ENCODE measurements at regions not wholly inside any gene's neighbourhood (a gene's known extent, or its start where the extent isn't known, plus 50 kb on each side); places are given as distances from the start of the nearest gene placed in this dataset.
A peak's percentile ranks its signal among the peaks of the same experiment; 100 is the strongest.

DNA sequence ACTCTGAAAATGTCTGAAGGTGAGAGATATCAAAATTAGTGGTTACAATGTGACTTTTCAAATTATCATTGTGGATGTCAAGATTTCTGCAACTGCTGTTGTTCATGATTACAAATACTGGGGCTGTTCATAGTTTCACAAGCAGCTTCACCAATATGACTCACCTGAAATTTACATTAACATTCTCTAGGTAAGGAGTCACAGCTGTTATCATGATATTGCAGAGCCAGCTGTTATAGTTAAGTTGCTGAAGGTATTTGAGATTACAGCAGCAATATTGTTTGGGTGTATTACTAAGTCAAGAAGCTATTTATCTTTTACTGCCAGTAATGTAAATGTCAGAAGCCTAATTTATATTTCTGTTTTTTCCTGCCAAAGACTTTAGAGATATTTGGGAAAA, 140.0 kb downstream of the MC4R start:
- FAIRE-seq: no peak
- TF ChIP-seq, protein P1, sequence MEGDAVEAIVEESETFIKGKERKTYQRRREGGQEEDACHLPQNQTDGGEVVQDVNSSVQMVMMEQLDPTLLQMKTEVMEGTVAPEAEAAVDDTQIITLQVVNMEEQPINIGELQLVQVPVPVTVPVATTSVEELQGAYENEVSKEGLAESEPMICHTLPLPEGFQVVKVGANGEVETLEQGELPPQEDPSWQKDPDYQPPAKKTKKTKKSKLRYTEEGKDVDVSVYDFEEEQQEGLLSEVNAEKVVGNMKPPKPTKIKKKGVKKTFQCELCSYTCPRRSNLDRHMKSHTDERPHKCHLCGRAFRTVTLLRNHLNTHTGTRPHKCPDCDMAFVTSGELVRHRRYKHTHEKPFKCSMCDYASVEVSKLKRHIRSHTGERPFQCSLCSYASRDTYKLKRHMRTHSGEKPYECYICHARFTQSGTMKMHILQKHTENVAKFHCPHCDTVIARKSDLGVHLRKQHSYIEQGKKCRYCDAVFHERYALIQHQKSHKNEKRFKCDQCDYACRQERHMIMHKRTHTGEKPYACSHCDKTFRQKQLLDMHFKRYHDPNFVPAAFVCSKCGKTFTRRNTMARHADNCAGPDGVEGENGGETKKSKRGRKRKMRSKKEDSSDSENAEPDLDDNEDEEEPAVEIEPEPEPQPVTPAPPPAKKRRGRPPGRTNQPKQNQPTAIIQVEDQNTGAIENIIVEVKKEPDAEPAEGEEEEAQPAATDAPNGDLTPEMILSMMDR (IDR thresholded peaks at IDR 0.05; ENCODE audit: insufficient read depth, low read length, severe bottlenecking): no peak
- H3K27me3 ChIP-seq (ENCODE audit: control insufficient read depth, insufficient read depth, low read length): no peaks in the 10 kb centered on the region

DNA sequence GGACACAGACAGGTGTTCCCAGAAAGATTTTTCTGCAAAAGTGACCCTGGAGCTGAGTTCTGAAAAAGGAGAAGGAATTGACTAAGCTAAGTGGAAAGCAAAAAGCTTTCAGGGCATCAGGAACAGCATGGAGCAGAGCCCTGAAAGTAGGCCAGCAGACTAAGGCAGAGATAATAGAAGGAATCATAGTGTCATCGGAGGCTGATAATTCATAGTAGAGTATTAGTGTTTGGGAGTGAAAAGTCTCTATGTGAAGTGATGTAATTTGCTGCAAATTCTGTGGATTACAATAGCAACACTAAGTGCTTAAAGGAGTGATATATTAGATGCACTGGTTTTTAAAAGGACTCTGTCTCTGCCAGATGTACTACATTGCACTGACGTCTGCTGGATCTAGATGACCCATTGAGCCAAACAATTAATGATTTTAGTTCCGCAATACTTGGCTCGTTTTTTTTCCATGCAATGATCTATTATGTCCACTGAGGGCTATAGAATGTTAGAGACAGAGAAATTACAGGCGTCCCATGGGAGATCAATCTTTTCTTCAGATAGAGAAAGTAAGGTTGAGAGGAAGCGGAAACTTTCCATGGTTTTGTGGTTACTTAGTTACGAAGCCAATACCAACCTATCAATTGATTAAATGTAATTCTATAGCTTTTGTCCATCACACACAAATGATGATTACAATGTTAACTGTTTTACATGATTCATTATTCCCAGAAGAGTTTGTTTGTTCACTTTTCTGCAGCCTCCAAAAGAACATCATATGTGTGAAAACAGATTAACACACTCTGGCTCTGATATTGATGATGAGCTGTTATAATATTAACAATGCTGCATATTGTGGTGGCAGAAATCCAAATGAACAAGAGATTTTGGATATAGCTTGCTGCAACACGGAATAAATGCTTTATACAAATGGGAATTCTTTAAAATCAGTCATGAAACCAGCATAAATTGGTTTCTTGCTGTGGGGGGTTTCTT, 143.7 kb downstream of the MC4R start:
- FAIRE-seq: no peak

More for the DNA sequence above, 140.0 kb downstream of the MC4R start:
- H3K36me3 ChIP-seq (ENCODE audit: control insufficient read depth, insufficient read depth, low read length): no peaks in the 10 kb centered on the region
- H3K4me3 ChIP-seq (ENCODE audit: low read depth, low read length): no peak overlapping the region
- DNase-seq (ENCODE audit: low read depth): peak; percentile 97

DNA sequence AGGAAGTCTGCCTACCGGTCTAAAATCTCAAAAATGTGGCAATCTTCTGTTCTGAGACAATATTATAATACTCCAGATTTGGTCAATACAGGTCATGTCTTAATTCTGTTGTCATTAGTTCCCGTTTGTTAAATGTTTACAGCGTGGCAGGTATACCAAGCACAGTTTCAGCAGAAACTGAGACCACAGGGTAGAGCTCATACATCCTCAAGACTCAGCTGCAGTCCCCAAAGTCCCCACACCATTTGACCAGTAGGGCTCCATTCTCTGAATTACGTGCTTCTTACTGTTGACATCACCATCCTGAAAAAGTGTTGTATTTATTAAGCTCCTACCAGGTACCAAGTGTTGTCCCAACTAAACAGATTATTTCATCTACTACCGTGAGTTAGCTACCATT, 157.1 kb downstream of the MC4R start:
- H3K27me3 ChIP-seq (ENCODE audit: control insufficient read depth, insufficient read depth, low read length): no peaks in the 10 kb centered on the region
- TF ChIP-seq, protein P1 (IDR thresholded peaks at IDR 0.05; ENCODE audit: insufficient read depth, low read length, severe bottlenecking): no peak
- DNase-seq (ENCODE audit: low read depth) (no peak), FAIRE-seq (no peak)
- H3K4me3 ChIP-seq (ENCODE audit: low read depth, low read length): no peak overlapping the region
- no peaks in the 10 kb centered on the region for H3K36me3 ChIP-seq (ENCODE audit: control insufficient read depth, insufficient read depth, low read length)

More for the DNA sequence above, 143.7 kb downstream of the MC4R start:
- no peak for DNase-seq (ENCODE audit: low read depth)
- TF ChIP-seq, protein P1 (IDR thresholded peaks at IDR 0.05; ENCODE audit: insufficient read depth, low read length, severe bottlenecking): no peak
- no peaks in the 10 kb centered on the region for H3K36me3 ChIP-seq (ENCODE audit: control insufficient read depth, insufficient read depth, low read length)
- H3K27me3 ChIP-seq (ENCODE audit: control insufficient read depth, insufficient read depth, low read length): no peaks in the 10 kb centered on the region
- no peak overlapping the region for H3K4me3 ChIP-seq (ENCODE audit: low read depth, low read length)

DNA sequence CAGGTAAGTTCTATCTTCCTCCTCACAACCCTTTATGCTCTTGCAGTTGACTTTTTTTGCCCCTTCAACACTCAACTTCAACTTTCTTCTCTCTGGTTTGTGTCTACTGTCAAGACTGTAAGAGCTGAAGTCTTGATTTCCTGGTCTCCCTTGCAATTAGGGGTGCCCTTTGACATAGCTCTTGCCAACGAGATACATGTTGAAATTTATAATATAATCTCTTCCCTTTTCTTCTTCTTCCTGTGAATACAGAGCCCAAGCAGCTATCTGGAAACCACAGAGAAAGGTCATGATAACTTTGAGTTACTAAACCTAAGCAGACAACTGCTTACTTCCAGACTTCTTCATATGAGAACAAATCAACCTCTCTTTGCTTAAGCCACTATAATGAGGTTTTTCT, 163.5 kb downstream of the MC4R start:
- Histone ChIP-seq H3K4me3 (ENCODE audit: low read depth, low read length) (no peak overlapping the region), H3K27me3 (ENCODE audit: control insufficient read depth, insufficient read depth, low read length) (no peaks in the 10 kb centered on the region), H3K36me3 (ENCODE audit: control insufficient read depth, insufficient read depth, low read length) (no peaks in the 10 kb centered on the region)
- no peak for FAIRE-seq
- DNase-seq (ENCODE audit: low read depth): no peak
- TF ChIP-seq, protein P1 (IDR thresholded peaks at IDR 0.05; ENCODE audit: insufficient read depth, low read length, severe bottlenecking): no peak

DNA sequence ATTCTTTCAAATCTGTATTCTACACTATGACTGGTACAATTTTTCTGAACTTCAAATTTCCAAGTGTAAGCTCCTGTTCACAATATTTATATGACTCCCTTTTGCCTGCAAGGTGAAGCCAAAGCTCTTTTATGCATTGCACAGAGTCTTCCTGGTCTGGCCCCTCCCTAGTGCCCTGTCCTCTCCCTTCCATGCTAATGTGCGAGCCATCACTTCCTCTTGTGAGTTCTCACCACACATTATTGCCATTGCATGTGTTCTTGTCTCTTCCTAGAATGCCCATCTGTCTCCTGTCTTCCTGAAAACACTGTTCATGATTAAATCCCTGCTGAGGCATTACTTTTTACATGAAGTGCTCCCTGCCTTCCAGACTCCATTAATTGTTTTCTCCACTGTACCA, 169.9 kb downstream of the MC4R start:
- DNase-seq (ENCODE audit: low read depth) (no peak), FAIRE-seq (no peak)
- H3K27me3 ChIP-seq (ENCODE audit: control insufficient read depth, insufficient read depth, low read length): no peaks in the 10 kb centered on the region
- no peak overlapping the region for H3K4me3 ChIP-seq (ENCODE audit: low read depth, low read length)
- no peaks in the 10 kb centered on the region for H3K36me3 ChIP-seq (ENCODE audit: control insufficient read depth, insufficient read depth, low read length)
- TF ChIP-seq, protein P1 (IDR thresholded peaks at IDR 0.05; ENCODE audit: insufficient read depth, low read length, severe bottlenecking): no peak

Measured in bronchial epithelial cell (primary cell).